Testis (tissue), 2 donors: ENCODE measurements at regions not wholly inside any gene's neighbourhood (a gene's known extent, or its start where the extent isn't known, plus 50 kb on each side); places are given as distances from the start of the nearest gene placed in this dataset.

ENCODE experiments used
- POLR2A ChIP-seq: fragments of 450-650 bp; IDR thresholded peaks from one replicate; pipeline ENCODE4 v1.6.1; 2017; ENCODE audit warnings: antibody characterized with exemption, mild to moderate bottlenecking, moderate library complexity
- TF ChIP-seq, protein P1 (sequence below), 3 experiments: fragments of 450-650 bp in 2 of 3; fragments of 200-600 bp in 1 of 3; sonication (generic) in 1 of 3; IDR thresholded peaks; one replicate each; pipeline ENCODE4 v1.5.1; 2016 to 2019; ENCODE audit warnings: antibody characterized with exemption in 3 of 3, mild to moderate bottlenecking in 2 of 3, moderate library complexity in 1 of 3

DNA sequence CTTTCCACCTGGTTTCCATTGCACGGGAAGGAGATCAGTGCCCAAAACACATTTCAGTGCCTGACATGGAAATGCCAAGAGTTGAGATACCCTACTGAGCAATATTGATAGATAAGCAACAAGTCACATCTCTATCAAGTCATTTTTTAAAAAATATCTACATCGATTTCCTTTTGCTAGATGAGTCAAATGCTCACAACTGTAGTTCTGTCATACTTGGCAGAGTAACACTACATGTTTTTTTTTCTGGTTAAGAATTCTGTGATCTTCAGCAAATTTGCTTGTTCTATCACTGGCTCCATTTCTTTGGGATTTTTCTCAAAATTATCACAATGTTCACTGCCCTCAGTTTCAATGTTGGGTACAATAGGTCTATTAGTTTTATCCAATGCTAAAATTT, 145.4 kb downstream of the ZC3H11B start:
- TF ChIP-seq POLR2A: no peak
- TF ChIP-seq, protein P1, sequence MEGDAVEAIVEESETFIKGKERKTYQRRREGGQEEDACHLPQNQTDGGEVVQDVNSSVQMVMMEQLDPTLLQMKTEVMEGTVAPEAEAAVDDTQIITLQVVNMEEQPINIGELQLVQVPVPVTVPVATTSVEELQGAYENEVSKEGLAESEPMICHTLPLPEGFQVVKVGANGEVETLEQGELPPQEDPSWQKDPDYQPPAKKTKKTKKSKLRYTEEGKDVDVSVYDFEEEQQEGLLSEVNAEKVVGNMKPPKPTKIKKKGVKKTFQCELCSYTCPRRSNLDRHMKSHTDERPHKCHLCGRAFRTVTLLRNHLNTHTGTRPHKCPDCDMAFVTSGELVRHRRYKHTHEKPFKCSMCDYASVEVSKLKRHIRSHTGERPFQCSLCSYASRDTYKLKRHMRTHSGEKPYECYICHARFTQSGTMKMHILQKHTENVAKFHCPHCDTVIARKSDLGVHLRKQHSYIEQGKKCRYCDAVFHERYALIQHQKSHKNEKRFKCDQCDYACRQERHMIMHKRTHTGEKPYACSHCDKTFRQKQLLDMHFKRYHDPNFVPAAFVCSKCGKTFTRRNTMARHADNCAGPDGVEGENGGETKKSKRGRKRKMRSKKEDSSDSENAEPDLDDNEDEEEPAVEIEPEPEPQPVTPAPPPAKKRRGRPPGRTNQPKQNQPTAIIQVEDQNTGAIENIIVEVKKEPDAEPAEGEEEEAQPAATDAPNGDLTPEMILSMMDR (IDR thresholded peaks at IDR 0.05): no peak
